Effector memory CD8-positive, alpha-beta T cell (primary cell): ENCODE measurements at regions not wholly inside any gene's neighbourhood (a gene's known extent, or its start where the extent isn't known, plus 50 kb on each side); places are given as distances from the start of the nearest gene placed in this dataset.

Source experiments
- ATAC-seq: fragments of 150-1000 bp; cut with Tn5 transposase; replicated peaks from 2 replicates; pipeline ENCODE4 v1.10.0; 2021; ENCODE audit warnings: mild to moderate bottlenecking, moderate library complexity
- DNase-seq, 3 experiments: peaks; one replicate each; pipeline ENCODE4 v3.0.0; 2021
- H3K27ac Mint-ChIP-seq, 2 donors: one replicate each; pipeline ENCODE4 v1.8.0; 2022; ENCODE audit warnings: mild to moderate bottlenecking in 2 of 2, mixed read lengths in 2 of 2, moderate library complexity in 2 of 2
- H3K27me3 Mint-ChIP-seq, 2 donors: one replicate each; pipeline ENCODE4 v1.8.0; 2022; ENCODE audit warnings: mixed read lengths in 2 of 2
- H3K36me3 Mint-ChIP-seq: one replicate; pipeline ENCODE4 v1.8.0; 2022; ENCODE audit warnings: mild to moderate bottlenecking, moderate library complexity, mixed read lengths; ENCODE audit not compliant: insufficient read depth
- H3K4me1 Mint-ChIP-seq, 2 donors: one replicate each; pipeline ENCODE4 v1.8.0; 2022; ENCODE audit warnings: low read depth in 2 of 2, mixed read lengths in 2 of 2
- H3K4me3 Mint-ChIP-seq, 2 donors: one replicate each; pipeline ENCODE4 v1.8.0; 2022; ENCODE audit warnings: mild to moderate bottlenecking in 2 of 2, mixed read lengths in 2 of 2, moderate library complexity in 2 of 2
- H3K9me3 Mint-ChIP-seq, 2 donors: one replicate each; pipeline ENCODE4 v1.8.0; 2022; ENCODE audit warnings: mixed read lengths in 2 of 2

GRCh38 chr3:194204042-194204987 lies 68.4 kb downstream of the HES1 start:
- DNase-seq (no peak), ATAC-seq (no peak)
- no peak overlapping the region for H3K27ac Mint-ChIP-seq
- no peaks in the 10 kb centered on the region for H3K9me3 Mint-ChIP-seq
- H3K27me3 Mint-ChIP-seq = peaks cover 72 to 79% of the 10 kb centered on the region in 2 donors
- no peaks in the 10 kb centered on the region for H3K36me3 Mint-ChIP-seq
- peaks cover 0 to 5% of the 10 kb centered on the region in 2 donors for H3K4me1 Mint-ChIP-seq
- H3K4me3 Mint-ChIP-seq = peak overlapping the region; percentile 38 to 62

GRCh38 chr3:194205675-194206133 lies 69.8 kb downstream of the HES1 start:
- DNase-seq = no peak
- Mint-ChIP-seq H3K9me3 (no peaks in the 10 kb centered on the region), H3K4me1 (peaks cover 0 to 5% of the 10 kb centered on the region in 2 donors), H3K36me3 (no peaks in the 10 kb centered on the region), H3K4me3 (no peak overlapping the region), H3K27me3 (peaks cover 60 to 66% of the 10 kb centered on the region in 2 donors), H3K27ac (no peak overlapping the region)
- ATAC-seq = no peak

DNA sequence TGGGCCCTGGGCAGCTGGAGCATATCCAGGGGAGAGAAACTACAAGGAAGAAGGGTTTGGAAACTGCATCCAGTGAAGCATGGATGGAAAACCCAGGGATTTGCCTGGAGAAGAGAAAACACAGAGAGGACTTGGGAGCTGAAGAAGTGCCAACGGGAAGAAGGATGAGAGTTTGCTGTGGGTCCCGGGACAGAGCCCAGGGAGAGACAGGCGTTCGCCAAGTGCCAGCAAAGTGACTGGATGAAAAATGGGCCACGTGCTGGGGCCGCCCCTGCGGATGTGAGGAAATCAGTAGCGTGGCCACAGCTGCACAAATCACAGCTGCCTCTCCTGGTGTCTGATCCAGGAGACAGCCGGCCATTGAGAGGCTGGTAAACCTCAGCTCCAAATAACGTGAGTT lies 70.4 kb downstream of the HES1 start:
- Mint-ChIP-seq H3K36me3 (no peaks in the 10 kb centered on the region), H3K9me3 (no peaks in the 10 kb centered on the region), H3K27ac (no peak overlapping the region), H3K27me3 (peaks cover 60 to 66% of the 10 kb centered on the region in 2 donors), H3K4me1 (peaks cover 0 to 5% of the 10 kb centered on the region in 2 donors), H3K4me3 (no peak overlapping the region)
- DNase-seq = no peak
- no peak for ATAC-seq

DNA sequence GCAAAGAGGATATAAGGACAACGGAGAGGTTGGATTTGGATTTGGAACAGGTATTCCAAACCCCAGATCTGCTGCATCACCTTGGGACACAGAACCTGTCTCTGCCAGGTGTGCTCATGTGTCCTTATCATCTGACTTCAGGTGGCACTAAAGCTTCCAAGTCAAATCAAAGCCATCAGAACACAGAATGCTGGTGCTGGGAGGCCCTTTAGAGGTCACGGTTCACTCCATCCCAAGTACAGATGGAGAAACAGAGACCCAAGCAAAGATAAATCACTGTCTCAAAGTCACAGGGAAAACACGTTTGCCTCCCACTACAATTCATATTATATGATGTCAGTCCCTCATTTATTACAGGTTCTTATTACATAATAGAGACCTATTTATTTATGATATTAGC lies 72.8 kb downstream of the HES1 start:
- ATAC-seq (no peak), DNase-seq (no peak)
- peaks cover 38 to 66% of the 10 kb centered on the region in 2 donors for H3K27me3 Mint-ChIP-seq
- H3K4me1 Mint-ChIP-seq = peaks cover 0 to 2% of the 10 kb centered on the region in 2 donors
- H3K27ac Mint-ChIP-seq = no peak overlapping the region
- no peaks in the 10 kb centered on the region for H3K36me3 Mint-ChIP-seq
- no peaks in the 10 kb centered on the region for H3K9me3 Mint-ChIP-seq
- H3K4me3 Mint-ChIP-seq = no peak overlapping the region

DNA sequence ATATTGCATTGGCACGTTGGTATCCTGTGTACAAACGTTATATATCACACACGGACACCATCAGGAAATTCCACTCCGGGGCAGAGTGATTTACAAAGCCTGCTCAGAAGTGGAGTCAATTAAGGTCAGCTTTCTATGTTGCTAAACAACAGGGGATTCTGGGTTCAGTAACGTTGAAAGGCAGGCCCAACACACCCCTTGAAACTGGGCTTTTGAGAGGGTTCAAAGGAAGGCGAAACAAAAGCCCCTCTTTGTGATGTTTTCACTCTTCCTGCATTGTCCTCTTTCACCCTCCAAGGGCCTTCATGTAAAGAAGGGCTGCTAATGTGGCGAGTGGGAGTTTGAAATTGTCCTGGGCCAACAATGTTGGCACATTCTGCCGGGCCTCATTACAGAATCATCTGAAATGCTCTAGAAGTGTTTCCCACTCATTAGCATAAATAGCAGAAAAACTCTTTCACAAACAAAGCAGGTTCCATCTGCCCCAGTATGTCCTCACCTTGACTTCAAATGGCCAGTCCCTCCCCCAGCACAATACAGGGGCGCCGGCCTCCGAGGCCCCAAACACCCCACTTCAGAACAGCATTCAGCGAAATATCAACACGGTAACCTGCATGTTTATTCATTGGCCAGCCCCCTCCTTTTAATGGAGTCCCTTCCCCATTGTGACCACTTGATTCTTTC lies 76.4 kb downstream of the HES1 start:
- Mint-ChIP-seq H3K27ac (no peak overlapping the region), H3K4me1 (no peaks in the 10 kb centered on the region), H3K4me3 (no peak overlapping the region), H3K27me3 (peaks cover 21 to 57% of the 10 kb centered on the region in 2 donors), H3K36me3 (no peaks in the 10 kb centered on the region), H3K9me3 (no peaks in the 10 kb centered on the region)
- DNase-seq = no peak
- ATAC-seq = no peak

GRCh38 chr3:194212845-194213331 lies 76.9 kb downstream of the HES1 start:
- H3K27me3 Mint-ChIP-seq = peaks cover 20 to 54% of the 10 kb centered on the region in 2 donors
- no peak overlapping the region for H3K4me3 Mint-ChIP-seq
- no peaks in the 10 kb centered on the region for H3K9me3 Mint-ChIP-seq
- H3K4me1 Mint-ChIP-seq = no peaks in the 10 kb centered on the region
- no peak overlapping the region for H3K27ac Mint-ChIP-seq
- ATAC-seq = no peak
- DNase-seq = no peak
- H3K36me3 Mint-ChIP-seq = no peaks in the 10 kb centered on the region

GRCh38 chr3:194215392-194215791 lies 79.4 kb downstream of the HES1 start:
- ATAC-seq = no peak
- no peak overlapping the region for H3K4me3 Mint-ChIP-seq
- no peak for DNase-seq
- H3K9me3 Mint-ChIP-seq = no peaks in the 10 kb centered on the region
- no peak overlapping the region for H3K27ac Mint-ChIP-seq
- peaks cover 37 to 66% of the 10 kb centered on the region in 2 donors for H3K27me3 Mint-ChIP-seq
- no peaks in the 10 kb centered on the region for H3K36me3 Mint-ChIP-seq
- H3K4me1 Mint-ChIP-seq = no peaks in the 10 kb centered on the region

GRCh38 chr3:194218646-194219453 lies 82.9 kb downstream of the HES1 start:
- no peak overlapping the region for H3K4me3 Mint-ChIP-seq
- no peak overlapping the region for H3K27ac Mint-ChIP-seq
- ATAC-seq = no peak
- no peaks in the 10 kb centered on the region for H3K36me3 Mint-ChIP-seq
- DNase-seq = no peak
- peaks cover 39 to 56% of the 10 kb centered on the region in 2 donors for H3K27me3 Mint-ChIP-seq
- H3K9me3 Mint-ChIP-seq = no peaks in the 10 kb centered on the region
- no peaks in the 10 kb centered on the region for H3K4me1 Mint-ChIP-seq

DNA sequence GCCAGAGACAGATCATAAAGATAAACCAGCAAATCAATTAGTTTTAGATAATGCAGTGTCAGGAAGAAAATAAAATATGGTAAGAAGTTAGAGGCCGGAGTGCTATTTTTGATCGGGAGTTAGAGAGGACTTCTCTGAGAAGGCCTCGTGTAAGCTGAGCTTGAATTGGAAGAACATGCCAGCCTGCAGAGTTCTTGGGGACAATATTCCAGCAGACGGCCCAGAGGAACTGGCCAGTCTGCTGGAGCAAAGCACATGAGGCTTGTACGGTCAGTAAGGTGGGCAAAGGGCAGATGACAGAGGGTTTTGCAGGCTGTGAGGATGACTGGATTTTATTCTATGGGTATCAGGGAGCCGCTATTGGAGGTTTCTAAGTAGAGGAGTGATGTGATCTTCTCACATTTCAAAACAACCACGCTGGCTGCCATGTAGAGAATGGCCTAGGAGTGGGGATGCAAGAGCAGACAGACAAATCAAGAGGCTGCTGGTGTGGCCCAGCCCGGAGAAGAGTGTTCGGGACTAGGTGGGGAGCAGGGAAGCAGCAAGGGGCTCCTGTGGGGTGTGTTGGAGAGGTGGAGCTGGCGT lies 84.0 kb downstream of the HES1 start:
- Mint-ChIP-seq H3K27ac (no peak overlapping the region), H3K36me3 (no peaks in the 10 kb centered on the region), H3K27me3 (peaks cover 47 to 56% of the 10 kb centered on the region in 2 donors), H3K4me1 (peaks cover 0 to 5% of the 10 kb centered on the region in 2 donors), H3K9me3 (no peaks in the 10 kb centered on the region), H3K4me3 (no peak overlapping the region)
- ATAC-seq = no peak
- no peak for DNase-seq

DNA sequence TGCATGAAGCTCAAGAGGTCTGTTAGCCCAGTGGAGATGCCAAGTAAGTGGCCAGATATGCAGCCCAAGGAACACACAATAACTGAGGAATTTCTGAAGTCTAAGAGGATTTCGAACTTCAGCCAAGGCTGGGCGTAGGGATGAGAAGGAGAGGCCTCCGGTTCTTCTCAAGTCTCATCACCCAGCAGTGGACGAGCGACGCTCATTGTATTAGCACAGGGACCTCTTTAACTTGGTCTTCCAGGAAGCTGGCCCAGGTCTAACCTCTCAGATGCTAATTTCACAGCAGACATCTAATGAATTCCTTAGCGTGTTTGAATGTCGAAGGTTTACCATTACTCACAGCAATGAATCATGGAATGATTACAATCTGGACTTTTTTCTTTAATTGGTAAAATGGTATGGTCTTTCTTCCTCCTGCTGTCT lies 85.0 kb downstream of the HES1 start:
- DNase-seq = no peak
- Mint-ChIP-seq H3K36me3 (no peaks in the 10 kb centered on the region), H3K4me1 (peaks cover 0 to 5% of the 10 kb centered on the region in 2 donors), H3K27me3 (peaks cover 49 to 56% of the 10 kb centered on the region in 2 donors), H3K27ac (no peak overlapping the region), H3K9me3 (no peaks in the 10 kb centered on the region), H3K4me3 (no peak overlapping the region)
- ATAC-seq = no peak

DNA sequence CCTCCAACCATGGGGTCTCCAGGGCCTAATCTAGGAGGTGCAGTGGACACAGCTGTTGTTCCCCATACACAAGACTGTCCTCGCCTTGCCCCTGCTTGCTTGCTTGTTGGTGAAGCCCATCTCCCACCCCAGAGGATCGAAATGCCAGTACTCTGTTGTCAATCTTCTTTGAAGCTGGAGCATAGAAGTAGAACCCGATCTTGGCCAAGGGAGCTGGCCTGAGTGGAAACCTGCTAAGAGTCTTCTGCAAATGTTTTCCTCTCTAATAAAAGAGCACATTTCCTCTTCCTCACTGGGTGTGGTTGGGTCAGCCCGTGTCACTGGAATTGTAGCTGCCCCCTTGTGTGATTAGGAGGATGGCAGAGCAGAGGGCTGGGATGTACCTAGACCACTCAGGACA lies 85.4 kb downstream of the HES1 start:
- no peak overlapping the region for H3K27ac Mint-ChIP-seq
- peaks cover 52 to 60% of the 10 kb centered on the region in 2 donors for H3K27me3 Mint-ChIP-seq
- no peak for DNase-seq
- no peaks in the 10 kb centered on the region for H3K36me3 Mint-ChIP-seq
- no peak for ATAC-seq
- H3K9me3 Mint-ChIP-seq = no peaks in the 10 kb centered on the region
- H3K4me1 Mint-ChIP-seq = peaks cover 0 to 5% of the 10 kb centered on the region in 2 donors
- no peak overlapping the region for H3K4me3 Mint-ChIP-seq

- H3K4me1 Mint-ChIP-seq = peaks cover 0 to 5% of the 10 kb centered on the region in 2 donors
- H3K9me3 Mint-ChIP-seq = no peaks in the 10 kb centered on the region
- DNase-seq = no peak
- H3K36me3 Mint-ChIP-seq = no peaks in the 10 kb centered on the region
- ATAC-seq = no peak
- H3K27me3 Mint-ChIP-seq = peaks cover 68 to 84% of the 10 kb centered on the region in 2 donors
- H3K4me3 Mint-ChIP-seq = no peak overlapping the region
- H3K27ac Mint-ChIP-seq = no peak overlapping the region
Measured at GRCh38 chr3:194223951-194224350, 88.0 kb downstream of the HES1 start.
